Calu3 (cell line): ENCODE measurements at regions not wholly inside any gene's neighbourhood (a gene's known extent, or its start where the extent isn't known, plus 50 kb on each side); places are given as distances from the start of the nearest gene placed in this dataset.

Experiments
- BruUV-seq: library from RNA; stranded (reverse); fragments of 400-500 nt; replicated peaks from 2 replicates; lab custom pipeline; 2021; lab: Mats Ljungman, UMichigan
- CTCF ChIA-PET: fragments of 300-600 bp; sonication (Branson Sonifier 250); formaldehyde crosslinking; loops from one replicate; lab custom pipeline; 2022; ENCODE audit warnings: antibody characterized with exemption; lab: Charles Lee
- DNase-seq: peaks from one replicate; pipeline ENCODE4 v3.0.0; 2022
- H3K27ac Mint-ChIP-seq: one replicate; pipeline ENCODE4 v1.8.0; 2022; ENCODE audit warnings: mixed read lengths; ENCODE audit not compliant: unreplicated experiment
- H3K27me3 Mint-ChIP-seq: one replicate; pipeline ENCODE4 v1.8.0; 2022; ENCODE audit warnings: mixed read lengths; ENCODE audit not compliant: unreplicated experiment
- H3K36me3 Mint-ChIP-seq: one replicate; pipeline ENCODE4 v1.8.0; 2022; ENCODE audit warnings: mild to moderate bottlenecking, moderate library complexity, mixed read lengths; ENCODE audit not compliant: insufficient read depth, unreplicated experiment
- H3K4me1 Mint-ChIP-seq: one replicate; pipeline ENCODE4 v1.8.0; 2022; ENCODE audit warnings: mild to moderate bottlenecking, low read depth, mixed read lengths; ENCODE audit not compliant: unreplicated experiment
- H3K4me3 Mint-ChIP-seq: one replicate; pipeline ENCODE4 v1.8.0; 2022; ENCODE audit warnings: mild to moderate bottlenecking, low read depth, moderate library complexity, mixed read lengths; ENCODE audit not compliant: unreplicated experiment
- H3K9me3 Mint-ChIP-seq: one replicate; pipeline ENCODE4 v1.8.0; 2022; ENCODE audit warnings: low read depth, mixed read lengths; ENCODE audit not compliant: unreplicated experiment
- CTCF ChIP-seq: fragments of 200-600 bp; IDR thresholded peaks from one replicate; pipeline ENCODE4 v1.8.0; 2022; ENCODE audit warnings: antibody characterized with exemption; ENCODE audit not compliant: unreplicated experiment
- intact Hi-C: fragments of 100-400 bp; cut with micrococcal nuclease; formaldehyde crosslinking; loops from one replicate; pipeline ENCODE4 v1.10.0; 2022; ENCODE audit not compliant: unreplicated experiment

DNA sequence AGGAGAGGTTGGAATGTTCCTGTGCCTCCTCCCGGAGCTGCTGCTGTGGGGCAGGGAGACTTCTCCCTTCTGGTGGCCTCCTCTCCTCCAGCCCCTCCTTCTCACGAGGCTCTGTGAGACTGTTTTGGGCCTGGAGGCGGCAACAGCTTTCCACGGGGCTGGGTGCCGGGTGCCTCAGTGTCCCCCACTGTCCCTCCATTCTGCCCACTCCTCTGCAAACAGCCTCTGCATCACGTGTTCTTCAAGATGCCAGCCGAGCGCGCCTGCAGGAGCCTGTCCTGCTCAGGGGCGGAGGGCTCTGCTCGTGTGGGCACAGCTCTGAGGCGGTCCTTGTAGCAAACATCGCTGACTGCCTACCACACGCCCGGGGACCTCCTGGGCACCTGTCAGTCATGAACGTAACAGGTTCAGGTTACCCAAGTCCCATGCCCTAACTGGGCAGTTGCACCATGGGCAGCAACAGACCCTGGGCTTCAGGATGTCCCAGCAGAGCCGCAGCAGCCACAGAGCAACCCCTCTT lies 70.8 kb downstream of the RRM2 start:
- Mint-ChIP-seq H3K27me3 (no peaks in the 10 kb centered on the region), H3K27ac (no peak overlapping the region), H3K4me3 (no peak overlapping the region), H3K36me3 (peaks cover 17% of the 10 kb centered on the region), H3K4me1 (no peaks in the 10 kb centered on the region), H3K9me3 (peaks cover 6% of the 10 kb centered on the region)
- no peak for TF ChIP-seq CTCF
- no peak for DNase-seq
- intact Hi-C loops = no loop called here
- no TSS peak for BruUV-seq
- CTCF ChIA-PET = no interaction called here

- CTCF ChIA-PET = no interaction called here
- H3K27me3 Mint-ChIP-seq = no peaks in the 10 kb centered on the region
- peaks cover 18% of the 10 kb centered on the region for H3K36me3 Mint-ChIP-seq
- intact Hi-C loops = no loop called here
- H3K4me3 Mint-ChIP-seq = no peak overlapping the region
- no peak for TF ChIP-seq CTCF
- H3K9me3 Mint-ChIP-seq = peaks cover 6% of the 10 kb centered on the region
- no peak overlapping the region for H3K27ac Mint-ChIP-seq
- no peaks in the 10 kb centered on the region for H3K4me1 Mint-ChIP-seq
- DNase-seq = no peak
- no TSS peak for BruUV-seq
Observed at GRCh38 chr2:10193851-10194820, 71.6 kb downstream of the RRM2 start.

- TF ChIP-seq CTCF = no peak
- no peak overlapping the region for H3K4me3 Mint-ChIP-seq
- H3K4me1 Mint-ChIP-seq = no peaks in the 10 kb centered on the region
- no peak overlapping the region for H3K27ac Mint-ChIP-seq
- CTCF ChIA-PET = no interaction called here
- no peak for DNase-seq
- H3K36me3 Mint-ChIP-seq = peaks cover 18% of the 10 kb centered on the region
- H3K27me3 Mint-ChIP-seq = no peaks in the 10 kb centered on the region
- no peaks in the 10 kb centered on the region for H3K9me3 Mint-ChIP-seq
- intact Hi-C loops = no loop called here
- no TSS peak for BruUV-seq
Observed at GRCh38 chr2:10195278-10196109, 73.0 kb downstream of the RRM2 start.

DNA sequence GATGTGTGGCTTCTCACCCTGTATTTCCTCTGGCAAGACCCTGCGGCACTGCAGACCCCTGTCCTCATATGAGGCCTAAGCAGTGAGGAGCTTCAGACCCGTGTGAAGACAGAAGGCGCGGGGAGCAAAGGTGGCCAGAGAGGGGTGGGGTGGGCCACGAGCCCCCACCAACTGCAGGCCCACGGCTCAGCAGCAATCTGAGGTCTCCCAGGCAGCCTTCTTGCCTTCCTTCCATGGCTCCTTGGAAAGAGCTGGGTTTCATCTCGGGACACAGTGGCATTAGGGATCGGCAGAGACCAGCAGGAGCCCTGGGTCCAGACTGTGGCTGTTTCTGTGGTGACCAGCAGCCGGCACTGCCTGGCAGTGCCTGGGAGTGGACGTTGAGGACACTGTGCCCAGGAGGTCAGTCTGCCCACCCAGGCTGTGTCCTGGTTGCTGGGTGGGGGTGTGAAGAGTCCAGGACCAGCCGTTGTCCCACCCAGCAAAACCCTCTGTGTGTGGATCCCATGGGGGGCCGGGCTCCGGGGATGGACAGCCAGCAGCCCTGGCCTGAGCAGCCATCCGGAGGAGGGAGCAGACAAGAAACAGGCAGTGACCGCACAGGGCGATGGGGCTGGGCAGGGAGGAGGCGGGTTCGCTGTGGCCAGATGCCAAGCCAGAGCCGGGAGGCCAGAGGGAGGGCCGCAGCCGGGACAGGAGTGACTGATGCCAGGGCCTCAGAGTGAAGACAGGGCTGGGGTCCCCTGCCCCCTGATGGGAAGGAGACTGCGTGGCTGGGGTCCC lies 73.8 kb downstream of the RRM2 start:
- peaks cover 14% of the 10 kb centered on the region for H3K36me3 Mint-ChIP-seq
- DNase-seq = no peak
- no peak overlapping the region for H3K4me3 Mint-ChIP-seq
- no peaks in the 10 kb centered on the region for H3K9me3 Mint-ChIP-seq
- TF ChIP-seq CTCF = no peak
- no peak overlapping the region for H3K27ac Mint-ChIP-seq
- CTCF ChIA-PET = no interaction called here
- intact Hi-C loops = no loop called here
- H3K4me1 Mint-ChIP-seq = no peaks in the 10 kb centered on the region
- H3K27me3 Mint-ChIP-seq = no peaks in the 10 kb centered on the region
- no TSS peak for BruUV-seq
